ENCODE measurements at regions not wholly inside any gene's neighbourhood (a gene's known extent, or its start where the extent isn't known, plus 50 kb on each side); places are given as distances from the start of the nearest gene placed in this dataset.

GRCh38 chr7:41047211-41047610, 655.7 kb downstream of the INHBA start:
- H3K4me3 Mint-ChIP-seq: no peak overlapping the region
- no peaks in the 10 kb centered on the region for H3K4me1 Mint-ChIP-seq (ENCODE audit: low read depth)
- no peaks in the 10 kb centered on the region for H3K36me3 Mint-ChIP-seq (ENCODE audit: low read depth)
- no peak overlapping the region for H3K27ac Mint-ChIP-seq
- H3K9me3 Mint-ChIP-seq: peaks cover 26% of the 10 kb centered on the region
- no peak for DNase-seq (ENCODE audit: low spot score)
- H3K27me3 Mint-ChIP-seq (ENCODE audit: low read depth): no peaks in the 10 kb centered on the region

DNA sequence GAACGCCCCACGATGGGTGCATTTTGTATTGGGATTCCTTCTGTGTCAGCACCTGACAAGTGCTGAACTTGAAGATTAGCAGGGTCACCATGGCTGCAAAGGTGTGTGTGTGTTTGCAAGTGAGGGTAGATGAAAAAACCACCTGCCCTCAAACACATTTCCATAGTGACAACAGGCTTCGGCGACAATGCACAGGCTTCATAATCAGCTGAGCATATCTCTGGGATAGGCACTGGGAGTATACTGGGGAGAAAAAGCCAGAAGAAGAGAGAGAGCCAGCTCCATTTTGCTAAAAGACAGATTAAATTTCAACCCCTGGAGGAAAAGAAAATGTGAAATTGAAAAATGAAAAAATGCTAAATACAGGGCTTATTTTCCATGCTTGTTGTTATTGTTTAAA, 656.1 kb downstream of the INHBA start:
- no peak for DNase-seq (ENCODE audit: low spot score)
- Mint-ChIP-seq H3K4me1 (ENCODE audit: low read depth) (no peaks in the 10 kb centered on the region), H3K4me3 (no peak overlapping the region), H3K27ac (no peak overlapping the region), H3K36me3 (ENCODE audit: low read depth) (no peaks in the 10 kb centered on the region), H3K9me3 (peaks cover 23% of the 10 kb centered on the region), H3K27me3 (ENCODE audit: low read depth) (no peaks in the 10 kb centered on the region)

GRCh38 chr7:41046221-41046761, 656.6 kb downstream of the INHBA start:
- Mint-ChIP-seq H3K27ac (no peak overlapping the region), H3K36me3 (ENCODE audit: low read depth) (no peaks in the 10 kb centered on the region), H3K9me3 (peaks cover 23% of the 10 kb centered on the region), H3K4me1 (ENCODE audit: low read depth) (no peaks in the 10 kb centered on the region), H3K4me3 (no peak overlapping the region), H3K27me3 (ENCODE audit: low read depth) (no peaks in the 10 kb centered on the region)
- DNase-seq (ENCODE audit: low spot score): no peak

DNA sequence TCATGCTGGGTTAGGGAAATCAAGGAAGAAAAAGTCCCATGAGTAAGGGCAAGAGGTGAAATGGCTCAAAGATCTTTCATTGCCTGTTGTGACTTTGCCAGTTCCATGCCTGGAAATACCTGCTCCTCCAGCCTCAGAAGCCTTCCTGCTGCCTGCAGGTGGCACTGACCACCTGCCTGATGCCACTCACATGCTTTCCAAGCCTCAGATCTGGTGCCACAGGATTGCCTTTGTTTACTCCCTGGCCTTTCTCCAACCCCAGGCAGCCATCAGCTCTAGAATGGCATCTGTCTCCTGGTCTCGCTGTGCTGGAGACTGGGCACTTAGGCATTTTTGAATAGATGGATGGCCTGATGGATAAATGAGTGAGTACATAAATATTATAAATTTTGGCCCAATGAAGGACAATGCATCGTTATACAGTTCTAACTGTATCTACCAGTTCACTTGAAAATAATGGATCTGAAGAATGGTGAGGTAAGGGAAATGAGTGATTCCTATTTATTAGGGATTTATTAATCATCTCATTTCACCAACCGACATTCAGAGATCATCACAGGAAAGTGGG, 657.2 kb downstream of the INHBA start:
- H3K27ac Mint-ChIP-seq: no peak overlapping the region
- no peaks in the 10 kb centered on the region for H3K4me1 Mint-ChIP-seq (ENCODE audit: low read depth)
- peaks cover 20% of the 10 kb centered on the region for H3K9me3 Mint-ChIP-seq
- H3K4me3 Mint-ChIP-seq: no peak overlapping the region
- no peak for DNase-seq (ENCODE audit: low spot score)
- no peaks in the 10 kb centered on the region for H3K27me3 Mint-ChIP-seq (ENCODE audit: low read depth)
- no peaks in the 10 kb centered on the region for H3K36me3 Mint-ChIP-seq (ENCODE audit: low read depth)

DNA sequence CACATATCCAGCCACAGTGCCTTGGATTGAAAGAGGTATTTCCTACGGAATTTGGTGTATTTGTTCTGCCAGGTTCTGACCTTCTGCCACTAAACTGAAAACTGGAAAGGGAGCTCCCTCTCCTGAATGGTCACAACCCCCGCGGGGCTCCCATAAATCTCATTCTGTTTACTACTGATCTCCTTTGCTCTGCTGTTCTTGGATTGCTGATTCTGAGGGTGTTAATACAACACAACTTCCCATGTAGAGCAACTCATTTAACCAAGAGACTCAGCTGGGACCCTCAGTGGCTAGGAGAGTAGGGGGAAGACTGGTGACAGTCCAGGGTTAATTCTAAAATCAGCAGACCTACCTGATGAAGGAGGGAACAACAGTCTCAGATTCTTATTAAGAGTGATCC, 662.9 kb downstream of the INHBA start:
- H3K27ac Mint-ChIP-seq: no peak overlapping the region
- H3K27me3 Mint-ChIP-seq (ENCODE audit: low read depth): no peaks in the 10 kb centered on the region
- no peaks in the 10 kb centered on the region for H3K4me1 Mint-ChIP-seq (ENCODE audit: low read depth)
- H3K4me3 Mint-ChIP-seq: no peak overlapping the region
- no peak for DNase-seq (ENCODE audit: low spot score)
- H3K9me3 Mint-ChIP-seq: peaks cover 18% of the 10 kb centered on the region
- no peaks in the 10 kb centered on the region for H3K36me3 Mint-ChIP-seq (ENCODE audit: low read depth)

GRCh38 chr7:41039386-41039953, 663.4 kb downstream of the INHBA start:
- Mint-ChIP-seq H3K4me3 (no peak overlapping the region), H3K4me1 (ENCODE audit: low read depth) (no peaks in the 10 kb centered on the region), H3K9me3 (peaks cover 18% of the 10 kb centered on the region), H3K27ac (no peak overlapping the region), H3K36me3 (ENCODE audit: low read depth) (no peaks in the 10 kb centered on the region), H3K27me3 (ENCODE audit: low read depth) (no peaks in the 10 kb centered on the region)
- DNase-seq (ENCODE audit: low spot score): no peak

GRCh38 chr7:41038211-41038610, 664.7 kb downstream of the INHBA start:
- no peak for DNase-seq (ENCODE audit: low spot score)
- peaks cover 14% of the 10 kb centered on the region for H3K9me3 Mint-ChIP-seq
- H3K4me1 Mint-ChIP-seq (ENCODE audit: low read depth): no peaks in the 10 kb centered on the region
- H3K27ac Mint-ChIP-seq: no peak overlapping the region
- no peaks in the 10 kb centered on the region for H3K36me3 Mint-ChIP-seq (ENCODE audit: low read depth)
- H3K27me3 Mint-ChIP-seq (ENCODE audit: low read depth): no peaks in the 10 kb centered on the region
- H3K4me3 Mint-ChIP-seq: no peak overlapping the region

GRCh38 chr7:41037691-41038090, 665.2 kb downstream of the INHBA start:
- DNase-seq (ENCODE audit: low spot score): no peak
- H3K9me3 Mint-ChIP-seq: peaks cover 11% of the 10 kb centered on the region
- H3K4me3 Mint-ChIP-seq: no peak overlapping the region
- no peak overlapping the region for H3K27ac Mint-ChIP-seq
- H3K36me3 Mint-ChIP-seq (ENCODE audit: low read depth): no peaks in the 10 kb centered on the region
- H3K4me1 Mint-ChIP-seq (ENCODE audit: low read depth): no peaks in the 10 kb centered on the region
- no peaks in the 10 kb centered on the region for H3K27me3 Mint-ChIP-seq (ENCODE audit: low read depth)

DNA sequence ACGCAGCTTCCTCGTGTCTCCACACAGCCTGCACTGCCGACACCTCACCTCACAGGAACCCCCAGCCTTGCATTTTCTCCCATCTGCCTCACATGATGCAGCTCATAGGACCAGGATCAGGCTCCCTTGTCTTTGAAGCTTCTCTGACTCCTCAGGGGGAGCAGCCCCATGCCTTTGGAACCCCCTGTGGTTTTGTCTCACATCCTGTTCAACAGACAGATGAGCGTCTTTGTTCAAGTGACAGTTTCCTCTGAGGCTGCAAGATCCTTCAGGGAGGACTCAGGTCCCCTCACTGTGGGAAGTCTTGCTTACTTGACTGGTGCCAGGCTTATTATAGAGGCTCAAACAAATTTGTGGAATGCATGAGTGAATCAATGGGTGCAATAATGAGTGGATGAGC, 667.1 kb downstream of the INHBA start:
- Mint-ChIP-seq H3K36me3 (ENCODE audit: low read depth) (no peaks in the 10 kb centered on the region), H3K27me3 (ENCODE audit: low read depth) (no peaks in the 10 kb centered on the region), H3K27ac (no peak overlapping the region), H3K9me3 (peaks cover 4% of the 10 kb centered on the region), H3K4me3 (no peak overlapping the region), H3K4me1 (ENCODE audit: low read depth) (no peaks in the 10 kb centered on the region)
- no peak for DNase-seq (ENCODE audit: low spot score)

- Mint-ChIP-seq H3K4me1 (ENCODE audit: low read depth) (no peaks in the 10 kb centered on the region), H3K27ac (no peak overlapping the region), H3K9me3 (no peaks in the 10 kb centered on the region), H3K4me3 (no peak overlapping the region), H3K27me3 (ENCODE audit: low read depth) (peaks cover 2% of the 10 kb centered on the region), H3K36me3 (ENCODE audit: low read depth) (no peaks in the 10 kb centered on the region)
- DNase-seq (ENCODE audit: low spot score): no peak
These were observed 669.4 kb downstream of the INHBA start for GRCh38 chr7:41033500-41033899.

- no peaks in the 10 kb centered on the region for H3K9me3 Mint-ChIP-seq
- peaks cover 2% of the 10 kb centered on the region for H3K27me3 Mint-ChIP-seq (ENCODE audit: low read depth)
- H3K36me3 Mint-ChIP-seq (ENCODE audit: low read depth): no peaks in the 10 kb centered on the region
- H3K4me3 Mint-ChIP-seq: no peak overlapping the region
- H3K4me1 Mint-ChIP-seq (ENCODE audit: low read depth): no peaks in the 10 kb centered on the region
- no peak for DNase-seq (ENCODE audit: low spot score)
- no peak overlapping the region for H3K27ac Mint-ChIP-seq
These were observed 672.2 kb downstream of the INHBA start for GRCh38 chr7:41030673-41031072.

GRCh38 chr7:41029072-41029499, 673.8 kb downstream of the INHBA start:
- H3K9me3 Mint-ChIP-seq: no peaks in the 10 kb centered on the region
- peak; percentile 5 for DNase-seq (ENCODE audit: low spot score)
- no peaks in the 10 kb centered on the region for H3K36me3 Mint-ChIP-seq (ENCODE audit: low read depth)
- H3K27ac Mint-ChIP-seq: no peak overlapping the region
- no peak overlapping the region for H3K4me3 Mint-ChIP-seq
- no peaks in the 10 kb centered on the region for H3K4me1 Mint-ChIP-seq (ENCODE audit: low read depth)
- H3K27me3 Mint-ChIP-seq (ENCODE audit: low read depth): peaks cover 2% of the 10 kb centered on the region

DNA sequence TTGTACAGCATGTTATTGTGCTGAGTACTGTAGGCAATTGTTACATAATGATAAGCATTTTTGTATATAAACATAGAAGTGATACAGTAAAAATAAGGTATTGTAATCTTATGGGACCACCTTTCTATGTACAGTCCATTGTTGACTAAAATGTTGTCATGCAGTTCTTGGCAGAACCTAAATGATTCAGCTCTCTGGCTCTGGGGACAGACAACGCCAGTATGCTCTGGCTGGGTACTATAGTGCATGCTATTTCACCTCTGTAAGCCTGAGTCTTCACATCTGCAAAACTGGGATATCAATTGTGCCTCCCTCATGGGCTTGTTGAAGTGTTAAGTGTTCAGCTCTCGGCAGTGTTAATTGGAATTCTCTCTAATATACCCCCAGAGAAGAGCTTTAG, 674.3 kb downstream of the INHBA start:
- Mint-ChIP-seq H3K4me1 (ENCODE audit: low read depth) (no peaks in the 10 kb centered on the region), H3K27me3 (ENCODE audit: low read depth) (peaks cover 2% of the 10 kb centered on the region), H3K36me3 (ENCODE audit: low read depth) (no peaks in the 10 kb centered on the region), H3K4me3 (no peak overlapping the region), H3K9me3 (no peaks in the 10 kb centered on the region), H3K27ac (no peak overlapping the region)
- DNase-seq (ENCODE audit: low spot score): no peak

GRCh38 chr7:41027428-41028115, 675.3 kb downstream of the INHBA start:
- Mint-ChIP-seq H3K27ac (no peak overlapping the region), H3K4me1 (ENCODE audit: low read depth) (no peaks in the 10 kb centered on the region), H3K9me3 (no peaks in the 10 kb centered on the region), H3K36me3 (ENCODE audit: low read depth) (no peaks in the 10 kb centered on the region), H3K27me3 (ENCODE audit: low read depth) (peaks cover 2% of the 10 kb centered on the region), H3K4me3 (no peak overlapping the region)
- DNase-seq (ENCODE audit: low spot score): no peak
